GM12878 (cell line): ENCODE measurements at regions not wholly inside any gene's neighbourhood (a gene's known extent, or its start where the extent isn't known, plus 50 kb on each side); places are given as distances from the start of the nearest gene placed in this dataset.

Experiments used
- ATAC-seq: fragments of 200-7000 bp; cut with Tn5 transposase; 3 replicates; pipeline ENCODE4 v1.9.1; 2020; ENCODE audit warnings: mild to moderate bottlenecking, moderate library complexity
- BruUV-seq: library from RNA; stranded (reverse); fragments of 400-500 nt; replicated peaks from 2 replicates; lab custom pipeline; 2021; lab: Mats Ljungman, UMichigan
- CTCF ChIA-PET: fragments of 300-600 bp; sonication (Branson Sonifier 250); formaldehyde crosslinking; extraction: SDS; loops from one replicate; lab custom pipeline; 2021; ENCODE audit warnings: inconsistent platforms; lab: Yijun Ruan, JAX
- POLR2A ChIA-PET: fragments of 350-600 bp; formaldehyde crosslinking; extraction: SDS; loops from one replicate; lab custom pipeline; 2021; ENCODE audit warnings: inconsistent platforms; lab: Charles Lee
- RAD21 ChIA-PET: fragments of 300-600 bp; sonication (Branson Sonifier 250); formaldehyde crosslinking; loops from one replicate; lab custom pipeline; 2023; ENCODE audit warnings: antibody characterized with exemption; ENCODE audit not compliant: unreplicated experiment; lab: Charles Lee
- SMC1A ChIA-PET: fragments of 300-600 bp; sonication (Branson Sonifier 250); formaldehyde crosslinking; loops from one replicate; lab custom pipeline; 2023; ENCODE audit not compliant: unreplicated experiment, uncharacterized antibody; lab: Charles Lee
- DNase-seq: peaks from one replicate; pipeline ENCODE4 v3.0.0-alpha.2; 2011; ENCODE audit warnings: low read depth, low spot score
- FAIRE-seq: peaks from 3 replicates; lab custom pipeline; 2011; peaks lifted over from hg19 to GRCh38; lab: Jason Lieb, UNC
- H2AFZ ChIP-seq: 2 replicates; pipeline ENCODE4 v1.6.0; 2011; ENCODE audit warnings: low read depth, low read length, control low read depth; ENCODE audit not compliant: control insufficient read depth
- H3K27ac ChIP-seq: 2 replicates; pipeline ENCODE4 v1.5.1; 2011; ENCODE audit warnings: control low read depth; ENCODE audit not compliant: control insufficient read depth, insufficient read depth
- H3K27me3 ChIP-seq, 2 experiments: replicated peaks in 1 of 2; 2 replicates each; pipeline versions ENCODE4 v1.6.0 to v1.6.1; 2011; ENCODE audit warnings: low read length in 1 of 2; ENCODE audit not compliant: control insufficient read depth in 2 of 2, insufficient read depth in 2 of 2
- H3K36me3 ChIP-seq, 2 experiments: 2 replicates each; pipeline ENCODE4 v1.5.1; 2011; ENCODE audit warnings: low read length in 1 of 2; ENCODE audit not compliant: control insufficient read depth in 2 of 2, insufficient read depth in 2 of 2
- H3K4me1 ChIP-seq: 2 replicates; pipeline ENCODE4 v1.6.1; 2011; ENCODE audit warnings: mild to moderate bottlenecking, low read length, moderate library complexity, mixed read lengths; ENCODE audit not compliant: control insufficient read depth, insufficient read depth
- H3K4me2 ChIP-seq: 2 replicates; pipeline ENCODE4 v1.6.0; 2011; ENCODE audit warnings: control low read depth; ENCODE audit not compliant: control insufficient read depth, insufficient read depth
- H3K4me3 ChIP-seq: fragments of 200-600 bp; sonication (generic); 2 replicates; pipeline ENCODE4 v1.5.1; 2016
- H3K79me2 ChIP-seq: 2 replicates; pipeline ENCODE4 v1.6.0; 2011; ENCODE audit warnings: low read length; ENCODE audit not compliant: control insufficient read depth, insufficient read depth
- H3K9ac ChIP-seq: 2 replicates; pipeline ENCODE4 v1.8.0; 2011; ENCODE audit warnings: low read length, control low read depth, mixed read lengths; ENCODE audit not compliant: control insufficient read depth, insufficient read depth
- H3K9me3 ChIP-seq: replicated peaks from 3 replicates; pipeline ENCODE4 v1.5.1; 2011; ENCODE audit warnings: mild to moderate bottlenecking, low read length; ENCODE audit not compliant: control insufficient read depth, insufficient read depth
- H4K20me1 ChIP-seq: 2 replicates; pipeline ENCODE4 v1.6.0; 2011; ENCODE audit not compliant: control insufficient read depth, insufficient read depth
- ATF7 ChIP-seq: fragments of 450-650 bp; IDR thresholded peaks from 2 replicates; pipeline ENCODE4 v1.6.1; 2016; ENCODE audit warnings: low read depth, mild to moderate bottlenecking
- BACH1 ChIP-seq: fragments of 450-650 bp; IDR thresholded peaks from 2 replicates; pipeline ENCODE4 v1.6.1; 2017; ENCODE audit warnings: mild to moderate bottlenecking, borderline replicate concordance
- CHD2 ChIP-seq: IDR thresholded peaks from 2 replicates; pipeline ENCODE4 v1.6.1; 2011; ENCODE audit warnings: low read depth, low read length, improper control_type of control experiment, borderline replicate concordance
- CHD4 ChIP-seq: fragments of 200-600 bp; sonication (generic); IDR thresholded peaks from 2 replicates; pipeline ENCODE4 v1.6.1; 2016; ENCODE audit warnings: mild to moderate bottlenecking
- EED ChIP-seq: sonication (generic); IDR thresholded peaks from 2 replicates; pipeline ENCODE4 v1.6.1; 2016; ENCODE audit warnings: antibody characterized with exemption, low read depth
- EGR1 ChIP-seq, 2 experiments: IDR thresholded peaks; 1 replicate in 1 of 2; 2 replicates in 1 of 2; pipeline ENCODE4 v1.6.1; 2011 to 2012; ENCODE audit warnings: low read depth in 2 of 2, low read length in 2 of 2, borderline replicate concordance in 1 of 2, mild to moderate bottlenecking in 1 of 2, moderate library complexity in 1 of 2
- EP300 ChIP-seq, 2 experiments: fragments of 150-350 bp in 1 of 2; IDR thresholded peaks; 2 replicates each; pipeline ENCODE4 v1.6.1; 2011 to 2012; ENCODE audit warnings: low read depth in 2 of 2, low read length in 2 of 2, borderline replicate concordance in 1 of 2, improper control_type of control experiment in 1 of 2, inconsistent platforms in 1 of 2; ENCODE audit not compliant: control insufficient read depth in 1 of 2
- GATAD2B ChIP-seq: fragments of 450-650 bp; conservative IDR thresholded peaks from 2 replicates; pipeline ENCODE4 v1.6.1; 2017; ENCODE audit warnings: low read depth, mild to moderate bottlenecking, moderate library complexity
- MEF2B ChIP-seq: fragments of 450-650 bp; IDR thresholded peaks from 2 replicates; pipeline ENCODE4 v1.6.1; 2018; ENCODE audit warnings: mild to moderate bottlenecking, moderate library complexity; ENCODE audit not compliant: partially characterized antibody, poor library complexity, severe bottlenecking
- PAX8 ChIP-seq: fragments of 450-650 bp; IDR thresholded peaks from 2 replicates; pipeline ENCODE4 v1.6.1; 2017; ENCODE audit warnings: mild to moderate bottlenecking, moderate library complexity
- POLR2AphosphoS5 ChIP-seq: IDR thresholded peaks from 2 replicates; pipeline ENCODE4 v1.6.1; 2011; ENCODE audit warnings: mild to moderate bottlenecking, low read length, inconsistent platforms
- SIX5 ChIP-seq: IDR thresholded peaks from 2 replicates; pipeline ENCODE4 v1.6.1; 2011; ENCODE audit warnings: mild to moderate bottlenecking, low read depth, low read length, moderate library complexity; ENCODE audit not compliant: severe bottlenecking
- SREBF1 ChIP-seq: IDR thresholded peaks from 2 replicates; pipeline ENCODE4 v1.6.1; 2012; ENCODE audit warnings: mild to moderate bottlenecking, low read length
- TCF7 ChIP-seq: IDR thresholded peaks from 2 replicates; pipeline ENCODE4 v1.6.1; 2014; ENCODE audit warnings: antibody characterized with exemption, borderline replicate concordance
- ZNF274 ChIP-seq: IDR thresholded peaks from one replicate; pipeline ENCODE4 v1.8.0; 2011; ENCODE audit not compliant: insufficient read length, insufficient read depth
- WGBS: methylation state at CpG from one replicate; pipeline ENCODE4 v1.1.6; 2016; ENCODE audit warnings: low lambda C conversion rate; ENCODE audit not compliant: insufficient replicate concordance, insufficient coverage; ENCODE audit errors: missing lambda C conversion rate; 5-methylcytosine and 5-hydroxymethylcytosine counted together
- in situ Hi-C: fragments of 300-500 bp; cut with MboI; formaldehyde crosslinking; loops from 9 replicates; pipeline ENCODE4 v1.14.3; 2018; ENCODE audit warnings: mixed read lengths
- intact Hi-C: fragments of 100-400 bp; cut with micrococcal nuclease; formaldehyde crosslinking; loops from one replicate; pipeline ENCODE4 v1.14.2; 2022; ENCODE audit not compliant: unreplicated experiment
- TF ChIP-seq, protein P1 (sequence below): IDR thresholded peaks from 2 replicates; pipeline ENCODE4 v1.6.1; 2011; ENCODE audit warnings: borderline replicate concordance, low read depth, mild to moderate bottlenecking, moderate library complexity, mixed read lengths, low read length; ENCODE audit not compliant: insufficient read depth; ENCODE audit errors: extremely low read length
- TF ChIP-seq, protein P2 (sequence below): IDR thresholded peaks from 2 replicates; pipeline ENCODE4 v1.6.1; 2012; ENCODE audit warnings: mild to moderate bottlenecking, low read depth, low read length
- TF ChIP-seq, protein P3 (sequence below): fragments of 450-650 bp; IDR thresholded peaks from 2 replicates; pipeline ENCODE4 v1.6.1; 2017; ENCODE audit warnings: low read depth, mild to moderate bottlenecking, moderate library complexity

DNA sequence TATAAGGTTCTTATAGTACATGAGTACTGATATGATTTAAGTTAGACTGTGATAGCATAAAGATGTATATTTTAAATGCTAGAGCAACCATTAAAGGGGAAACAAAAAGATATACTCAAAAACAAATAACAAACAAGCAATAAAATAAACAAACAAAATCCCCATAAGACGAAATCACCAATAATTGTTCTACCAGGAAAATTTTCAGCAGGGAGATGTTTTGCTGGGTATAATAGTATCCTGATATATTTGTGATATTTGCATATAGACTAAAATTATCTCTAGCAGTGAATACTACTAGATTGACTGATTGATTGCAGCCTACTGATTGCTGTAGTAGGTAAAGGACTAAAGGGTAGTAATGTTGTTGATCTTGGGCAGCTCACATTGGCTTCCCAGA is 177.4 kb downstream of the TMEM182 start:
- FAIRE-seq (no peak), DNase-seq (no peak), ATAC-seq (no peak)
- TF ChIP-seq, protein P1, sequence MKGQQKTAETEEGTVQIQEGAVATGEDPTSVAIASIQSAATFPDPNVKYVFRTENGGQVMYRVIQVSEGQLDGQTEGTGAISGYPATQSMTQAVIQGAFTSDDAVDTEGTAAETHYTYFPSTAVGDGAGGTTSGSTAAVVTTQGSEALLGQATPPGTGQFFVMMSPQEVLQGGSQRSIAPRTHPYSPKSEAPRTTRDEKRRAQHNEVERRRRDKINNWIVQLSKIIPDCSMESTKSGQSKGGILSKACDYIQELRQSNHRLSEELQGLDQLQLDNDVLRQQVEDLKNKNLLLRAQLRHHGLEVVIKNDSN, result no peak
- TF ChIP-seq ATF7 (no peak), GATAD2B (no peak), BACH1 (no peak), SIX5 (no peak), CHD2 (no peak), PAX8 (no peak), ZNF274 (no peak), POLR2AphosphoS5 (no peak), EED (no peak), EGR1 (IDR thresholded peaks at IDR 0.05; ENCODE audit: borderline replicate concordance in 1 of 2, low read depth in 2 of 2, low read length in 2 of 2) (no peak), CHD4 (no peak), EP300 (IDR thresholded peaks at IDR 0.05; ENCODE audit: borderline replicate concordance in 1 of 2, control insufficient read depth in 1 of 2, low read depth in 2 of 2, low read length in 2 of 2) (no peak), SREBF1 (no peak), TCF7 (no peak), MEF2B (no peak)
- TF ChIP-seq, protein P2, sequence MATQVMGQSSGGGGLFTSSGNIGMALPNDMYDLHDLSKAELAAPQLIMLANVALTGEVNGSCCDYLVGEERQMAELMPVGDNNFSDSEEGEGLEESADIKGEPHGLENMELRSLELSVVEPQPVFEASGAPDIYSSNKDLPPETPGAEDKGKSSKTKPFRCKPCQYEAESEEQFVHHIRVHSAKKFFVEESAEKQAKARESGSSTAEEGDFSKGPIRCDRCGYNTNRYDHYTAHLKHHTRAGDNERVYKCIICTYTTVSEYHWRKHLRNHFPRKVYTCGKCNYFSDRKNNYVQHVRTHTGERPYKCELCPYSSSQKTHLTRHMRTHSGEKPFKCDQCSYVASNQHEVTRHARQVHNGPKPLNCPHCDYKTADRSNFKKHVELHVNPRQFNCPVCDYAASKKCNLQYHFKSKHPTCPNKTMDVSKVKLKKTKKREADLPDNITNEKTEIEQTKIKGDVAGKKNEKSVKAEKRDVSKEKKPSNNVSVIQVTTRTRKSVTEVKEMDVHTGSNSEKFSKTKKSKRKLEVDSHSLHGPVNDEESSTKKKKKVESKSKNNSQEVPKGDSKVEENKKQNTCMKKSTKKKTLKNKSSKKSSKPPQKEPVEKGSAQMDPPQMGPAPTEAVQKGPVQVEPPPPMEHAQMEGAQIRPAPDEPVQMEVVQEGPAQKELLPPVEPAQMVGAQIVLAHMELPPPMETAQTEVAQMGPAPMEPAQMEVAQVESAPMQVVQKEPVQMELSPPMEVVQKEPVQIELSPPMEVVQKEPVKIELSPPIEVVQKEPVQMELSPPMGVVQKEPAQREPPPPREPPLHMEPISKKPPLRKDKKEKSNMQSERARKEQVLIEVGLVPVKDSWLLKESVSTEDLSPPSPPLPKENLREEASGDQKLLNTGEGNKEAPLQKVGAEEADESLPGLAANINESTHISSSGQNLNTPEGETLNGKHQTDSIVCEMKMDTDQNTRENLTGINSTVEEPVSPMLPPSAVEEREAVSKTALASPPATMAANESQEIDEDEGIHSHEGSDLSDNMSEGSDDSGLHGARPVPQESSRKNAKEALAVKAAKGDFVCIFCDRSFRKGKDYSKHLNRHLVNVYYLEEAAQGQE, result no peak
- TF ChIP-seq, protein P3, sequence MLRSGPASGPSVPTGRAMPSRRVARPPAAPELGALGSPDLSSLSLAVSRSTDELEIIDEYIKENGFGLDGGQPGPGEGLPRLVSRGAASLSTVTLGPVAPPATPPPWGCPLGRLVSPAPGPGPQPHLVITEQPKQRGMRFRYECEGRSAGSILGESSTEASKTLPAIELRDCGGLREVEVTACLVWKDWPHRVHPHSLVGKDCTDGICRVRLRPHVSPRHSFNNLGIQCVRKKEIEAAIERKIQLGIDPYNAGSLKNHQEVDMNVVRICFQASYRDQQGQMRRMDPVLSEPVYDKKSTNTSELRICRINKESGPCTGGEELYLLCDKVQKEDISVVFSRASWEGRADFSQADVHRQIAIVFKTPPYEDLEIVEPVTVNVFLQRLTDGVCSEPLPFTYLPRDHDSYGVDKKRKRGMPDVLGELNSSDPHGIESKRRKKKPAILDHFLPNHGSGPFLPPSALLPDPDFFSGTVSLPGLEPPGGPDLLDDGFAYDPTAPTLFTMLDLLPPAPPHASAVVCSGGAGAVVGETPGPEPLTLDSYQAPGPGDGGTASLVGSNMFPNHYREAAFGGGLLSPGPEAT, result no peak
- in situ Hi-C loops (no loop called here), intact Hi-C loops (no loop called here)
- no peak overlapping the region for H3K4me3 ChIP-seq
- no peaks in the 10 kb centered on the region for H3K9me3 ChIP-seq
- POLR2A ChIA-PET, result no interaction called here
- H2AFZ ChIP-seq, result no peak overlapping the region
- no peak overlapping the region for H3K4me2 ChIP-seq
- H3K27me3 ChIP-seq, result no peaks in the 10 kb centered on the region; a peak in 1 of 4 replicates
- no TSS peak for BruUV-seq
- H3K9ac ChIP-seq, result no peak overlapping the region
- WGBS, result 0% methylated on average over 1 of the region's 1 CpG
- no peaks in the 10 kb centered on the region for H3K79me2 ChIP-seq
- RAD21 ChIA-PET, result no interaction called here
- H3K4me1 ChIP-seq, result no peaks in the 10 kb centered on the region
- H4K20me1 ChIP-seq, result no peaks in the 10 kb centered on the region
- SMC1A ChIA-PET, result no interaction called here
- H3K27ac ChIP-seq, result no peak overlapping the region
- no peaks in the 10 kb centered on the region for H3K36me3 ChIP-seq
- CTCF ChIA-PET, result no interaction called here
